ENCODE measurements at regions not wholly inside any gene's neighbourhood (a gene's known extent, or its start where the extent isn't known, plus 50 kb on each side); places are given as distances from the start of the nearest gene placed in this dataset.

DNA sequence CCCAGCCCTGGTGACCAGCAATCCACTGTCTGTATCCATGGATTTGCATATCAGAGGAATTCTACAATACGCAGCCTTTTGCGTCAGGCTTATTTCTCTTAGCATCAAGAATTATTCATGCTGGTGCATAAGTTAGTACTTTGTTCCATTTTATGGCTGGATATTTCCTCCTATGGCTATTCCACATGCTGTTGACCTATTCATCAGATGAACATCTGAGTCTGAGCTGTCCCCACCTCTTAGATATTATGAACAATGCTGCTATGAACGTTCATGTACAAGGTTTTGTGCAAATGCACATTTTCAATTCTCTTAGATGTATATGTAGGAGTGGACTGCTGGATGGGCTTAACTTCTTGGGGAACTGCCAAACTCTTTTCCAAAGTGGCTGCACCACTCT is 79.0 kb upstream of the CST7 start:
- no peak for DNase-seq (ENCODE audit: low spot score)

DNA sequence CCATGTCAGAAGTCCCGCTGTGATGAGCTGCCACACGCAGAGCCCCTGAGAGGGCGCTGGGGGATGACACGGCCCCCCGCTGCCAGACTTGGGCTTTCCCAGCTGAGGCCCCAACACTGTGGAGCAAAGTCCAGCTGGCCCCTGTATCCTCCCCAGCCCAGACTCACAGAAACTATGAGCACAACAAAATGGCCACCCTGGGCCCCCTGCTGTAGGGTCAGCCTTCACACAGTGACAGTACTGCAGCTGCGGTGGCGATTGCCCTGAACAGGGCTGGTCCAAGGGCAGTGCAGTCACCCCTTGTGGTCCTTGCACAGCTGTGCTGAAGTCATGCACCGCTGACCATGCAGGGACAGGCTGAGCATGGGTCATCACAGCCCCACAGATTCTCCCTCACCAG is 78.2 kb upstream of the CST7 start:
- no peak for DNase-seq (ENCODE audit: low spot score)

DNA sequence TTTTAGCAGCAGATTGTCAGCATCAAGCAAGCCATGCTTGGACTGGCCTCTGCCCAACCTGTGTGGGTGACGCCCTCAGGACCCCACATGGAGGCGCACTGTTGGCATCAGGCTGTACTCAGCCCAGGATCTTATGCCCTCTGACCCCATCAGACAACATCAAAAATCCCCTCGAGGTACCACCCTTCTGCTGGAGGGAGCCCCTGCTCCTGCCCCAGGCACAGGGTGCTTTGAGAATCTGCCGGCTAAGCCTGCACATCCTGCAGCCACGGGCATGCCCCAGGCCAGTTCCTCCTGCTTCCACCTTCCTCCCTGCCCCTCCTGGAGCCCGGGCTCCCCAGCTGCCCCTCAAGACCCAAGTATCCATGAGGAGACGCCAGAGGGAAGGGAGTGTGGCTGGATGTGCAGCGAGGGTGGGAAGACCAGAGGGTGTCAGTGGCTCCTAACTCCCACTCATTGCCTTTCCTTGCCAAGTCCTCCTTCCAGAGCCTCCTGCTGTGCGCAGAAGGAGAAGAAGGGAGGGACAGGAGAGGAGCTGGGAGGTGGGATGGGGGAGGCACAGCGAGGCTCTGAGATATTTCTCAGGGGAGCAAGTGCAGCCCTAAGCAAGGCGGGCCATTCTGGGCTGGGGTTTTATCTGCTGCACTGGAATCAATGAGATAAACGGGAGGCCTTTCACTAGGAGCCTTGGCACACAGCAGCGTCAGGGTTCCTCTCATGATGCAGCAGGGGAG is 77.4 kb upstream of the CST7 start:
- no peak for DNase-seq (ENCODE audit: low spot score)

DNA sequence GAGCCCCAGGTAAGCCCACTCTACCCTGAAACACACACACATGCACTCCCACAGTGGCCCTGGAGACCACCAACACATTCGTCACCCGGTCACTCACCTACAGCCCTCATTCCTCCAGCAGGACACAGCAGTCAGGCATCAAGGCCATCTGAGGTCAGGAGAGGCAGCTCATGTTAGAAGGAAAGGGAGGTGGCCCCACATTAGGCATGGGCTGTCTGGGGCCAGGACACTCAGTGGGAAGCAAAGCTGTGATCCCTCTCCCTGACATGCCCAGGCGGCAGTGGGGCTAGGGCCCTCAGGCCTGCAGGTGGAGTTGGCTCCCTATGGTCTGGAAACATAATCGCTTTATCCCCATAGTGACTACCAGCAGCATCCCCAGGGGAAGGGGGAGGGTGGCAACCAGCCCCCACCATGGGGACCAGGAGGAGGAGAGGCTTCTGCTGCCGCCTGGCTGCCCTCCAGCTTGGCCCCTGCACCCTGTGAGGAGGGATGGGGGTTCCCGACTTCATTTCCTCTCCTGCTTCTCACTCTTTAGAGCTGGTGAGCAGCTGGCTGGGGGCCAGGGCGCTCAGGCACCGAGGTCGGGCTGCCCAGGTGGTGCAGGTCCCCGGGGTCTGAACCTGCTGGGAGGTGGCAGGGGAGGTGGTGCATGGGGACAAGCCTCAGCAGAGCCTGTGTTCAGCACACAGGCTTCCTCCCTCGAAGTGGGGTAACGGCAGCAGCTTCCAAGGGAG is 76.6 kb upstream of the CST7 start:
- DNase-seq (ENCODE audit: low spot score) = no peak

DNA sequence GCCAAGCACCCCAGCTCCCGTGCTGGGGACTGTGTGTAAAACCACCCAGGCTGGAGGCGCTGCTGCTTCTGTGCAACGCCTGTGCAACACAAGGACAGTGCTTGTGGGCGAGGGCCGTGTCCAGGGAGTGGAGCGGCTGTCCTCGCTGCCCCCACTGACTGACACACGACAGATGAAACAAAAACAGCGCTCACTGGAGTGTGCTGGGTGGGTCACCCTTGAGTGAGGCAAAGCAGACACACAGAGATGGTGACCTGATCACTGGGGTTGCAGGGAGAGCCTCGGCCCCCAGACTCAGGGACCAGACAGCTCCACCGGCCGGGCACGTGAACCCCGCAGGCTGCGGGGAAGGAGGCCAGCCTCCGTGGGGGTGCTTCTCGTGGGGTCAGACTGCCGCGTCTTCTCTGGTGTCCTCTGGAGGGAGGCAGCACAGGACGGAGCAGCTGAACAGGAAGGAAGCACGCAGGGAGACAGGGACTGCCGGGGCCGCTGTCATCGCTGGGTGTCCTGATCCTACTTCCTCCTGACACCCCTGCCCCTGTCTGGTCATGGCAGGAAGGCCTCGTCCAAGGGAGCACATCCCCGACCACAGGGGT is 75.9 kb upstream of the CST7 start:
- no peak for DNase-seq (ENCODE audit: low spot score)

DNA sequence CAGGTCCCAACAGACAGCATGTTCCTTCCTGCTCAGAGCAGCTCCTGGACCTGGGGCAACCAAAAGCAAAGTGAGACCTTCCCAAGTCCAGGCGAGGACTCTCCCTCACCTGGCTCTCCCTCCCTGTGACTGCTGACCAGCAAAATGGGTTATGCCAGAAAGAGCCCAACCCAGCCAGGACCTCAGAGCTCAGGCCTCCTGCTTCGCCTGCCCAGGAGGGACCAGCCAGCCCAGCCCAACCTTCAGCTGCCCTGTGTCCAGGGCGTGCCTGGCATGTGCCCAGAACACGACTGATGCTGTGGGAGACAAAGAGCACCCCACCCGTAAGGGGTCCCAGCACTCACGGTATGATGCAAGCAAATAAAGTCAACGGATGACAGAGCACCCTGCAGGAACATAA is 74.0 kb upstream of the CST7 start:
- DNase-seq (ENCODE audit: low spot score) = no peak

DNA sequence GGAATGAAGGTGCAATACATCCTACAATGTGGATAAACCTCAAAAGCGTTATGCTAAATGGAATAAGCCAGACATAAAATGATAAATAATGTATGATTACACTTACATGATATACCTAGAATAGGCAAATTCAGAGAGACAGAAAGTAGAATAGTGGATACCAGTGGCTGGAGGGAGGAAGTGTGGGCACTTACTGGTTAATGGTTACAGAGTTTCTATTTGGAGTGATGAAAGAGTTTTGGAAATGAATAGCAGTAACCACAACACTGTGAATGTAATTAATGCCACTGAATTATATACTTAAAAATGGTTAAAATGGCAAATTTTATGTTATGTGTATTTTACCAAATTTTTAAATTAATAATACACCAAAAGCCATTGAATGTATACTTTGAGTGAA is 71.4 kb upstream of the CST7 start:
- no peak for DNase-seq (ENCODE audit: low spot score)

DNA sequence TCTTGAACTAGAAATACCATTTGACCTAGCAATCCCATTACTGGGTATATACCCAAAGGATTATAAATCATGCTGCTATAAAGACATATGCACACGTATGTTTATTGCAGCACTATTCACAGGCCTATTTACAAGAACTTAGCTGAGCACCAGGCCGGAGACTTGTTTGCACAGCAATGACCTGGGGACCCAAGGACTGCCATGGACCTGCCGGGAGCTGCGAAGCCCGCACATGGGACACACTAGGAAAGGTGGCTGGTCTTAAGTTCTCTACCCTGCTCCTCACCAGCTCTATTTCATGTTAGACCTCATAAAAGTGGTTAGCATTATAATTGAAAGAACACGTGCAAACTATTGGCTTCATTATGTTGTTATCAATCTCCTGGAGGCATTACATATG is 70.4 kb upstream of the CST7 start:
- DNase-seq (ENCODE audit: low spot score) = no peak

DNA sequence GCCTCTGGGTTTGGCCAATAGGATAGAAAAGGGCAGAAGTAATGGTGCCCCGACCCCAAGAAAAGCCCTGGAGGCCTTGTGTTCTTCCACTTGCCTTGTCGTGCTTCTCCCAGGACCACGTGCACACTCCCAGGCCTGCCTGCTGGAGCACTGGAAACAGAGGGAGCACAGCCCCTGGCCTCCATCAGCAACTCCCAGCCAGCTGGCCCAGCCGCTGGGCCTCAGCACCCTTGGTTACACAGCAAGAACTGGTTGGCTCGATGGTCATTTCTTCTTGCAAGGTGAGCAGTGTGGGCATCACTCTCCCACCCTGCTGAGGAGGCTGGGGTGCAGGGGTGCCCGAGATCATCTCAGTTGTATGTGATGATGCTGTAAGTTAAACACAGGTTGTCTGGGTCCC is 69.2 kb upstream of the CST7 start:
- no peak for DNase-seq (ENCODE audit: low spot score)

DNA sequence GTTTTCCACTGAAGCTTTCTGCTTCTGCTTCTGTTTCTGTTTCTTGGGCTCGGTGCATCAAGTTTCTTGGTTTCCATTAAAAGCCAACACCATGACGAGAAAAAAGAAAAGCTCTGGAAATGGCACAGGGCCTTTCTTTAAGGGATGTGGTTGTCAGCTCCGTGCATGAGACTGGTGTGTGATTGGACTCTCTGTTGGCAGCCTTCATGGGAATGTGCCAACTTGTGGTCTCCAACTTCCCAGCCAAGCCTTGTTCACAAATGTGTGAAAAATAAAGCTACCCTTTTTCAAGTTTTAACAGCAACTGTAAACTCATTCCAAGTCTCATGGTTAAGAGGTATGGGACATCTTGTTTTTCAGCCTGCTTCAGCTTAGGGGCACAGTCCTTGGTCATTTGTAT is 68.7 kb upstream of the CST7 start:
- no peak for DNase-seq (ENCODE audit: low spot score)

DNA sequence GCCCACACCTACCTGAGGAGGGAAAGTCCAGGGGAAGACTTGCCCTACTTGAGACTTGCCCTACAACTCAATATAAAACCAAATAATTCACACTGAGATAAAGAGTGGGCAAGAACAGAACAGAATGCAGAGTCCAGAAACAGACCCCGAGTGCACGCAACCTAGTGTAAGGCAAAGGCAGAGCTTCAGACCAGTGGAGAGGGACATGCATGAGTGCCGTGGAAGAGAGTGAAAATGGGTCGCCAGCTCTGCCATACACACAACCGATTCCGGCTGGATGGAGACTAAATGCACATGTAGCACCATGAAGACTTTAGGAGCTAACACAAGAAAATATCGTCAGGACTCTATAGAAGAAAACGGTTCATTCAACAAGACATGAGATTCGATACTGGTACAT is 58.8 kb upstream of the CST7 start:
- no peak for DNase-seq (ENCODE audit: low spot score)

DNA sequence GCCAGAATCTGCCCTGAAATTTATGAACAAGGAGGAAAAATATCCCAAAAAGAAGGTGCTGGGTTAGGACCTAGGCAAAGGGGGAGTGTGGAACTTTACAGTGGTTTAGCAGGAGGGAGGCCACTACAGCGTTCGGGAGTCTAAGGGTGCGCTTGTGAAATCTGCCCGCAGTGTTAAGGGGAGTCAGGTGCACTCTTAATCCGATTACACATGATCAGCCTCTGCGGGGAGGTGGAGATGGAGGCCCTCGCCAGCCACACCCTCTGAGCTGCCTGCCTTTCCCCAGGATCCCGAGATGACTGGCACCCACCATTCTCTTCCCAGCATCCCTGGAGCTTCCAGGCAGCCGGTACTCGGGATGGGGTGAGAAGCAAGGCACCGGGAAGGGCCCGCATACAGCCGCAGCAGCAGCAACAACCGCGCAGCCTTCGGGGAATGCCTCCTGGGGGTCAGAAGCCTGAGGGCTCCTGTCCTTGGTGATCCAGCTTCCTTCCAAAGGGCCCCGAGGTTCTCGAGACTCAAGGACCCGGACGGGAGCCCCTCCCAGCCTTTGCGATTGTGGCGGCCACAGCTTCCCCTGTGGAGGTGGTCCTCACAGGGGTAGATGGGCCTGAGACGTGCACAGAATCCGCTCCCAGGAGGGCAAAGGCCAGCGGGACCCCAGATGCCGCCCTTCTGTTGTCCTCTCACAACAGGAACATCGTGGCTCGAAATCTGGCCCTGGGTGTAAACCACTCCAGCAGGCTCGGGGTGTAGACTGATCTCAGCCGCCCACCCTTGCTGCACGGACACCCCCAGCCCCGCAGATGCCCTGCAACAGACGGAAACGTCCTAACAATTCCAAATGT is 57.3 kb upstream of the CST7 start:
- DNase-seq (ENCODE audit: low spot score) = no peak

DNA sequence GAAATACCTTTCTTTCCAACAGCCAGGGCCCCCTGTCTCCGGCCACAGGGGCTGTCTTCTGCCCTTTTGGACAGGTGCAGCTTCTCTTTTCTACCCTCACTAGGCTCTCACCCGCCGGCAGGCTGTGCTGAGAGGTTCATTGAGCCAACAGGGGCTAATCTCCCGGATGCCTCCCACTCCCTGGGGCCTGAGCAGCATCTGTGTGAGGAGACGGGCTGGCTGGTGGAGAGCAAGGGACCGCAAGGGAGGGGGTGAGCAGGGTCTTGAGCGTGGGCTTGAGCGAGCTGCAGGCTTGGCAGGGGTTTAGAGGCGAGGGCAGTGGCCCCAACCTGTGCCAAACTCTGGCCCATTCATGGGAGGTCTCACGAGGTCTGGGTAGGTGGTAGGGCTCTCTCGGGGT is 56.5 kb upstream of the CST7 start:
- no peak for DNase-seq (ENCODE audit: low spot score)

DNA sequence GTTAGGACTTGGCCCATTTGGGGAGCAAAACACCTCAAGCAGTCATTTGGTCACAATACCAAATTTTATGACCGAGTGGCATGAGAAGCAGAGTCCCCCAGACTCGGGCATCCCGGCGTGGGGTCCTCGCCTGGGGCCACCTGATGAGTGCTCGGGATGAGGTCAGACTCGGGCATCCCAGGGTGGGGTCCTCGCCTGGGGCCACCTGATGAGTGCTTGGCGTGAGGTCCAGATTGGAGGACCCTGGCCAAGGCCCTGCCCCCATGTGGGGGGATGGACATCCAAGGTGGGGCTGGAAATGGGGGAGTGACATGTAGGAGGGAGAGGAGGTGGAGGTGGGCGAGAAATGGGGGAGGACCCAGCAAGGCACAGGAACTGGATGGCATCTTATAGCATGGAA is 56.1 kb upstream of the CST7 start:
- DNase-seq (ENCODE audit: low spot score) = no peak

DNA sequence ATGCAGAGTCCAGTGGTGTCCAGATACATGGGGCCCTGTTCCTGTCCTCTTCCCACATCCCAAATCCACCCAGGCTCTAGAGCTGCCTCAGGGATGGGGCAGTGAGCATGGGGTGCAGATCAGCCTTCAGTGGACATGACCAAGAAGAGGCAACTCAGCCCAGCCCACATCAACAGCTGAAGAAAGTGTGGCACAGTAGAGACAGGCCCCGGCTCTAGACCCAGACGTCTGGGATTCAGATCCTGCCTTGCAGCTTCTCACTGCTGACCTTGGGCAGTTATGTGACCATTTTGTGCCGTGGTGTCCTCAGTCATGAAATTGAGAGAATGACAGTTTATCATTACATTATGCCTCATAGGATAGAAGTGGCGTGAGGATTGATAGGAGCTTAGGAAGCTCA is 54.6 kb upstream of the CST7 start:
- no peak for DNase-seq (ENCODE audit: low spot score)

DNA sequence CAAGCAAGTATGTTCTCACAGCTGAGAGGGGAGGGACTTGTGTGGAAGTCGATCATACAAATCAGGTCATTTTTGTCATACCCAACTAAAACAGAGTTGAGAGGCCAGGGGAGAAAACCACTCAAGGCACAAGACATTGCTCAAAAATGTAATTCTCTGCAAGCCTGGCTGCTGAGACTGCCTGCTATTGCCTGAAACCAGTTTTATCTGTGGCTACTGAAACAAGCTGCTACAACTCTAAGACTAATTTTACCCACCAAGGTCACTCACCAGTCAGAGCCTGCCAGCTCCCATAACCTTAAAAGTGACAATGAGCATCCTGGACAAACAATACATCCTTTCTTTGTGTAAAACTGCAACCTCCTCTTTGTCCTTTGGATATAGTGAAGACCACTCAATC is 54.1 kb upstream of the CST7 start:
- DNase-seq (ENCODE audit: low spot score) = no peak

DNA sequence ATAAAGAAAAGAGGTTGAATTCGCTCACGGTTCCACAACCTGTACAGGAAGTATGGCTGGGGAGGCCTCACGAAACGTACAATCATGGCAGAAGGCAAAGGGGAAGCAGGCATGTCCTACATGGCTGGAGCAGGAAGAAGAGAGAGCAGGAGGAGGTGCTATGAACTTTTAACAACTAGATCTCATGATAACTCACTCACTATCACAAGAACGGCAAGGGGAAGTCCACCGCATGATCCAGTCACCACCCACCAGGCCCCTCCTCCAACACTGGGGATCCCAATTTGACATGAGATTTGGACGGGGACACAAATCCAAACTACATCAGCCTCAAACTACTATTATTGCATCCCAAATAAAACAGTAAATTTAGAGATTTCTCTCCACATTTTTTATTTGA is 53.6 kb upstream of the CST7 start:
- DNase-seq (ENCODE audit: low spot score) = no peak

DNA sequence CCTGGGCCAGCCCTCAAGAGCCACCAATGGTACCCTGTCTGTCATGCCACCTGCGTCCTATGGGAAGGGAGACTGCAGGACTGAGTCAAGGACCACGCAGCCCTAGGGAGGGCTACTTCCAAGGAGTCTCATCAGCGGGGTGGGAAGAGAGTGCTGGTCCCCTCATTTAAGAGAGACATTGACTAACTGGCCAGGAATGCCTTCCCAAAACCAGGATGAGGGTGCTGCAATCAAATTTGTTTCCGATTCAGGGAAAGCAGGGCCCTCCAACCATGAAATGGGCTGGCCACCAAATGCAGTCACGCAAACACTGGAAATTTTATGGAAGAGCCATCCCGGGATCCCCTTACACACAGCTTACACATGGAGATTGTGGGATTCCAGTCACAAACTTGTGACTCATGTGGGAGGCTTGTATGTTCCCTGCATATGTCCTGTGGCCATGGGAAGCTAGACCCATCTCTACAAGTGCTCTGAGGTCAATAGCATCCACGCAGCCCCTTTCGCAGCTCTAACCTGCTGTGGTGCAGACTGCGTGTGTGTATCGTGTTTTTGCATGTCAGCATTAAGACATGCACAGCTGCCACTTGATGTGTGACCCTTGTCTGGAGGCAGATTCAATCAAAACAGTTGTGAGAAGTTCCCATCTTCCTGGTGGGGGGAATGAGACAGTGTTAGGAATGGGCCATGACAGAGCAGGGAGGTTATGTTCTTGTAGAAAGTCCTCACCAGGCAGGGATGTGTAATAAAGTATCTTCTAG is 53.0 kb upstream of the CST7 start:
- no peak for DNase-seq (ENCODE audit: low spot score)

DNA sequence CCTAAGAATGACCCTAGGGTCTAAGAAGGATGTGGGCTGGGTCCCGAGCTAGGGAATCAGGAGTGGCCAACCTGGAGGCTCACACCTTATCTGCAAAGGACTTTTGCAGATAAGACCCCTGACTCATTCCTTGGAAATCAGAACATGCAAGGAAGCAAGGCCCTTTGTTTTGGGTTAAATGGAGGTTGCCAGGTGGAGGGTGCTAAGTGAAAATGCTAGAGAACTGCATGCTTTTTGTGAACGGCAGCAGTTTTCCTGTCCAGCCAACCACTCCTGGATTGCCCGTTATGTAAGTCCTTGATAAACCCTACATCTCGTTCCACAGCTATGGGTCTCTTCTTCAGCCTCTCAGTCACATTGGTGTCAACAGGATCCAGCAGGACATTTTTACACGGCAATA is 52.1 kb upstream of the CST7 start:
- no peak for DNase-seq (ENCODE audit: low spot score)

DNA sequence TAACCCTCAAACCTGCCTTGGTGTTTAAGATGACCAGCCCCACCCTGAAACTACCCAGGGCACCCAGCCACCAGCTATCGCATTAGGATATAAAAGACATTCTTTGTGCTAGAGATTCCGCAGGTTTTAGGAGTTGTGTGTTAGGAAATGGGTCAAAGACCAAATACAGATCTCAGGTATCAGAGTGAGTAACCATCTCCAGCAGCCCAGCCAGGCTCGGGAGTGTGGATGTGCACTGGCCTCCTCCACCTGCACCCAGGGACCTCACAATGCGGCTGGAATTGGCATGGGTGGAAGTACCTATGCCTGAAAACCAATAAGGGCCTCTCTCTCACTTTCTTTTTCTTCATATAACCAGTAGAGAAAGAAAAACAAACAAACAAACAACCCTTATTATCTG is 51.1 kb upstream of the CST7 start:
- DNase-seq (ENCODE audit: low spot score) = no peak

DNA sequence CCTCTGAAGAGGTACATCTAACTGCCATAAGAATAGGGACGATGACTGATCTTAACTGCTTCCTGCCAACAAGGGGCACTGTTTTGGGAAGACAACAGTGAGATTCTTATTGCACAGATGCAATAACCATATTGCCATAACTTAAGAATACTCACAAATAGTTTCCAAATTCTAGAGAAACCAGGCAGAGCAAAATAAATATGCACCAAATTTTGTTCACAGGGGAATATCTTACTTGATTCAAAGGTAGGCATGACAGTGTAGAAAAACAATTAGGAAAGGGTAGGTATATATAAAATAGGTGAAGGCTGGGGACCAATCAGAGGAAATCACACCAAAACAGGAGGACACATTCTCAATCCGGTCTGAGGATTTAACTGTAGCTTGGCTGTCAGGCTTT is 49.9 kb upstream of the CST7 start:
- DNase-seq (ENCODE audit: low spot score) = no peak
